CD14-positive monocyte (primary cell): ENCODE measurements at regions not wholly inside any gene's neighbourhood (a gene's known extent, or its start where the extent isn't known, plus 50 kb on each side); places are given as distances from the start of the nearest gene placed in this dataset.

Experiments used
- DNase-seq, 3 donors: peaks; one replicate each; pipeline ENCODE4 v3.0.0-alpha.2; 2011 to 2022
- H2AFZ ChIP-seq: 2 replicates; pipeline ENCODE4 v1.6.0; 2012; ENCODE audit warnings: mild to moderate bottlenecking, low read depth, low read length, inconsistent platforms; ENCODE audit not compliant: insufficient read depth, poor library complexity, severe bottlenecking
- H3K27ac ChIP-seq, 2 donors: 1 replicate in 1 of 2; 2 replicates in 1 of 2; pipeline ENCODE4 v1.5.1; 2012 to 2013; ENCODE audit warnings: low read length in 2 of 2, control low read depth in 1 of 2, inconsistent platforms in 1 of 2, low read depth in 1 of 2, mild to moderate bottlenecking in 1 of 2
- H3K27me3 ChIP-seq, 2 donors: one replicate each; pipeline versions ENCODE4 v1.6.0 to v1.6.1; 2011 to 2013; ENCODE audit warnings: low read length in 2 of 2; ENCODE audit not compliant: control insufficient read depth in 2 of 2, insufficient read depth in 2 of 2
- H3K36me3 ChIP-seq, 2 donors: replicated peaks in 1 of 2; 1 replicate in 1 of 2; 2 replicates in 1 of 2; pipeline versions ENCODE4 v1.5.1 to v1.6.1; 2012 to 2013; ENCODE audit warnings: low read length in 2 of 2, control low read depth in 1 of 2, inconsistent platforms in 1 of 2, mild to moderate bottlenecking in 1 of 2; ENCODE audit not compliant: insufficient read depth in 2 of 2, control insufficient read depth in 1 of 2
- H3K4me1 ChIP-seq, 2 donors: 1 replicate in 1 of 2; 2 replicates in 1 of 2; pipeline versions ENCODE4 v1.5.1 to v1.6.1; 2012 to 2013; ENCODE audit warnings: low read length in 2 of 2, control low read depth in 1 of 2, inconsistent platforms in 1 of 2, mild to moderate bottlenecking in 1 of 2, moderate library complexity in 1 of 2; ENCODE audit not compliant: insufficient read depth in 2 of 2, control insufficient read depth in 1 of 2
- H3K4me2 ChIP-seq: replicated peaks from 2 replicates; pipeline ENCODE3; 2012; ENCODE audit warnings: low read length, moderate library complexity, mild to moderate bottlenecking; ENCODE audit not compliant: poor library complexity, severe bottlenecking; ENCODE audit errors: extremely low read depth
- H3K4me3 ChIP-seq, 3 experiments: fragments of 200-600 bp in 1 of 3; sonication (generic) in 1 of 3; replicated peaks in 1 of 3; 1 replicate in 2 of 3; 2 replicates in 1 of 3; pipeline ENCODE4 v1.5.1; 2011 to 2013; ENCODE audit warnings: low read length in 3 of 3, mild to moderate bottlenecking in 3 of 3, control low read depth in 2 of 3, low read depth in 2 of 3, inconsistent platforms in 1 of 3, moderate library complexity in 1 of 3
- H3K79me2 ChIP-seq: 2 replicates; pipeline ENCODE4 v1.6.0; 2012; ENCODE audit warnings: mild to moderate bottlenecking, control low read depth, inconsistent platforms, low read length, moderate library complexity; ENCODE audit not compliant: insufficient read depth
- H3K9ac ChIP-seq: 2 replicates; pipeline ENCODE4 v1.6.0; 2017; ENCODE audit warnings: low read length, mild to moderate bottlenecking; ENCODE audit not compliant: insufficient read depth, poor library complexity, severe bottlenecking
- H3K9me3 ChIP-seq, 2 donors: replicated peaks in 1 of 2; 1 replicate in 1 of 2; 2 replicates in 1 of 2; pipeline versions ENCODE4 v1.5.1 to v1.6.1; 2012 to 2013; ENCODE audit warnings: low read length in 2 of 2, control low read depth in 1 of 2; ENCODE audit not compliant: control insufficient read depth in 1 of 2, insufficient read depth in 1 of 2
- H4K20me1 ChIP-seq: 2 replicates; pipeline ENCODE4 v1.6.0; 2012; ENCODE audit warnings: mild to moderate bottlenecking, low read length, control low read depth, moderate library complexity; ENCODE audit not compliant: insufficient read depth
- H3K27ac Mint-ChIP-seq, 7 donors: one replicate each; pipeline ENCODE4 v1.8.0; 2020; ENCODE audit warnings: mild to moderate bottlenecking in 7 of 7, mixed read lengths in 7 of 7, moderate library complexity in 6 of 7, inconsistent platforms in 2 of 7
- H3K27me3 Mint-ChIP-seq, 3 donors: one replicate each; pipeline ENCODE4 v1.8.0; 2021 to 2022; ENCODE audit warnings: low read depth in 3 of 3, mild to moderate bottlenecking in 3 of 3, mixed read lengths in 3 of 3, moderate library complexity in 3 of 3, inconsistent platforms in 1 of 3
- H3K36me3 Mint-ChIP-seq, 2 donors: one replicate each; pipeline ENCODE4 v1.8.0; 2020; ENCODE audit warnings: mixed read lengths in 2 of 2, inconsistent platforms in 1 of 2, mild to moderate bottlenecking in 1 of 2
- H3K4me1 Mint-ChIP-seq: one replicate; pipeline ENCODE4 v1.8.0; 2020; ENCODE audit warnings: mild to moderate bottlenecking, mixed read lengths
- H3K4me3 Mint-ChIP-seq, 2 donors: one replicate each; pipeline ENCODE4 v1.8.0; 2020; ENCODE audit warnings: mild to moderate bottlenecking in 2 of 2, mixed read lengths in 2 of 2, moderate library complexity in 1 of 2
- H3K9me3 Mint-ChIP-seq, 7 donors: one replicate each; pipeline ENCODE4 v1.8.0; 2020 to 2022; ENCODE audit warnings: mixed read lengths in 7 of 7, mild to moderate bottlenecking in 6 of 7, moderate library complexity in 6 of 7, inconsistent platforms in 2 of 7
- CTCF ChIP-seq: fragments of 200-600 bp; IDR thresholded peaks from one replicate; pipeline ENCODE4 v1.8.0; 2022; ENCODE audit warnings: antibody characterized with exemption, mild to moderate bottlenecking
- WGBS: methylation state at CpG from one replicate; pipeline ENCODE4 v1.1.5; 2013; ENCODE audit warnings: missing lambda C conversion rate; ENCODE audit not compliant: insufficient coverage; 5-methylcytosine and 5-hydroxymethylcytosine counted together
- intact Hi-C, 2 donors: fragments of 100-400 bp; cut with micrococcal nuclease; formaldehyde crosslinking; loops; one replicate each; pipeline versions ENCODE4 v1.15.0 to v1.15.1; 2023

- no peak overlapping the region for H3K4me3 Mint-ChIP-seq
- H3K27ac ChIP-seq, result no peak overlapping the region
- no peaks in the 10 kb centered on the region for H3K36me3 ChIP-seq
- H3K36me3 Mint-ChIP-seq, result no peaks in the 10 kb centered on the region
- peaks cover 3% of the 10 kb centered on the region for H3K4me1 Mint-ChIP-seq
- H2AFZ ChIP-seq, result no peak overlapping the region
- DNase-seq, result no peak
- H3K4me2 ChIP-seq, result no peak overlapping the region
- no peaks in the 10 kb centered on the region for H3K9me3 ChIP-seq
- no peak overlapping the region for H3K4me3 ChIP-seq
- H3K27me3 ChIP-seq, result no peaks in the 10 kb centered on the region
- no peaks in the 10 kb centered on the region for H4K20me1 ChIP-seq
- 83% methylated on average over 7 of the region's 9 CpGs for WGBS
- TF ChIP-seq CTCF, result no peak
- H3K9ac ChIP-seq, result no peak overlapping the region
- peaks cover 0 to 2% (median 0%) of the 10 kb centered on the region in 7 donors for H3K9me3 Mint-ChIP-seq
- H3K79me2 ChIP-seq, result no peaks in the 10 kb centered on the region
- H3K4me1 ChIP-seq, result peaks cover 0 to 13% of the 10 kb centered on the region in 2 donors
- peaks cover 7 to 21% (median 14%) of the 10 kb centered on the region in 3 donors for H3K27me3 Mint-ChIP-seq
- intact Hi-C loops, result no loop called here
- no peak overlapping the region for H3K27ac Mint-ChIP-seq
Observed at GRCh38 chr9:121568343-121569265, 69.0 kb upstream of the GGTA1 start.

- Histone ChIP-seq H2AFZ (no peak overlapping the region), H3K4me1 (peaks cover 0 to 13% of the 10 kb centered on the region in 2 donors), H3K79me2 (no peaks in the 10 kb centered on the region), H3K9me3 (no peaks in the 10 kb centered on the region), H3K36me3 (no peaks in the 10 kb centered on the region), H3K4me2 (no peak overlapping the region), H3K27ac (no peak overlapping the region), H3K27me3 (no peaks in the 10 kb centered on the region), H4K20me1 (no peaks in the 10 kb centered on the region), H3K9ac (no peak overlapping the region), H3K4me3 (no peak overlapping the region)
- H3K4me1 Mint-ChIP-seq, result peaks cover 3% of the 10 kb centered on the region
- H3K27me3 Mint-ChIP-seq, result peaks cover 7 to 21% (median 14%) of the 10 kb centered on the region in 3 donors
- TF ChIP-seq CTCF, result no peak
- peaks cover 0 to 2% (median 0%) of the 10 kb centered on the region in 7 donors for H3K9me3 Mint-ChIP-seq
- intact Hi-C loops, result no loop called here
- no peak for DNase-seq
- no peaks in the 10 kb centered on the region for H3K36me3 Mint-ChIP-seq
- peak overlapping the region in 1 of 7 donors; percentile 34 for H3K27ac Mint-ChIP-seq
- WGBS, result no CpG with 5 or more reads among the region's 3 CpGs
- H3K4me3 Mint-ChIP-seq, result no peak overlapping the region
Observed at GRCh38 chr9:121569266-121569648, 69.6 kb upstream of the GGTA1 start.
